GM12891 (cell line): ENCODE measurements at regions not wholly inside any gene's neighbourhood (a gene's known extent, or its start where the extent isn't known, plus 50 kb on each side); places are given as distances from the start of the nearest gene placed in this dataset.

ENCODE experiments used
- PAX5 ChIP-seq: IDR thresholded peaks from 2 replicates; pipeline ENCODE4 v1.6.1; 2011; ENCODE audit warnings: low read length, moderate library complexity, mild to moderate bottlenecking; ENCODE audit not compliant: insufficient read depth, severe bottlenecking
- POLR2A ChIP-seq: IDR thresholded peaks from 2 replicates; pipeline ENCODE4 v1.6.1; 2011; ENCODE audit warnings: low read depth, low read length, control low read depth
- POLR2AphosphoS5 ChIP-seq: IDR thresholded peaks from 2 replicates; pipeline ENCODE4 v1.6.1; 2011; ENCODE audit warnings: low read depth, low read length, control low read depth
- POU2F2 ChIP-seq: IDR thresholded peaks from 2 replicates; pipeline ENCODE4 v1.6.1; 2011; ENCODE audit warnings: low read depth, mild to moderate bottlenecking, control low read depth, low read length, moderate library complexity
- SPI1 ChIP-seq: IDR thresholded peaks from 2 replicates; pipeline ENCODE4 v1.6.1; 2011; ENCODE audit warnings: low read depth, low read length, control low read depth
- TAF1 ChIP-seq: IDR thresholded peaks from 2 replicates; pipeline ENCODE4 v1.6.1; 2011; ENCODE audit warnings: low read depth, low read length, control low read depth

GRCh38 chr10:90604636-90605035, 253.2 kb downstream of the HTR7 start:
- TF ChIP-seq POLR2A (no peak), TAF1 (no peak), POLR2AphosphoS5 (no peak), POU2F2 (no peak), SPI1 (no peak), PAX5 (no peak)
